HG02571 (cell line): ENCODE measurements at regions not wholly inside any gene's neighbourhood (a gene's known extent, or its start where the extent isn't known, plus 50 kb on each side); places are given as distances from the start of the nearest gene placed in this dataset.

Source experiments
- ATAC-seq: cut with Tn5 transposase; IDR thresholded peaks from one replicate; pipeline ENCODE4 v1.9.1; 2021; ENCODE audit warnings: mild to moderate bottlenecking, moderate library complexity; ENCODE audit not compliant: unreplicated experiment

DNA sequence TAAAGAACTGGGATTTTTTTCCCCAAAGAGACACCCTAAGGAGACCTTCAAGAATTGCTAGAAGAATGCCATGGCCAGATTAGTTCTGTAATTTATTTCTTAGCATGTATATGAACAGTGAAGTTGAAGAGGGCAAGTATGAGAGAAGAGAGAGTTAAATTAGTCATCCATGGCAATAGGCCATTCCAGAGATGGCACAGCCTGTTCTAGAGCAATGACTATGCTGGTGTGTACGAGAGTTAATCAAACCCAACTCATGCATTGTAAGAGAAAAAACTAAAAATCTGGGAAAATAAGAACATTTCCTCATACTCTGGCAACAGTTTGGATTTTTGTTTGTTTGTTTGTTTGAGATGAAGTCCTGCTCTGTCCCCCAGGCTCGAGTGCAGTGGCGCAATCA, 112.1 kb upstream of the PIK3C3 start:
- no peak for ATAC-seq

DNA sequence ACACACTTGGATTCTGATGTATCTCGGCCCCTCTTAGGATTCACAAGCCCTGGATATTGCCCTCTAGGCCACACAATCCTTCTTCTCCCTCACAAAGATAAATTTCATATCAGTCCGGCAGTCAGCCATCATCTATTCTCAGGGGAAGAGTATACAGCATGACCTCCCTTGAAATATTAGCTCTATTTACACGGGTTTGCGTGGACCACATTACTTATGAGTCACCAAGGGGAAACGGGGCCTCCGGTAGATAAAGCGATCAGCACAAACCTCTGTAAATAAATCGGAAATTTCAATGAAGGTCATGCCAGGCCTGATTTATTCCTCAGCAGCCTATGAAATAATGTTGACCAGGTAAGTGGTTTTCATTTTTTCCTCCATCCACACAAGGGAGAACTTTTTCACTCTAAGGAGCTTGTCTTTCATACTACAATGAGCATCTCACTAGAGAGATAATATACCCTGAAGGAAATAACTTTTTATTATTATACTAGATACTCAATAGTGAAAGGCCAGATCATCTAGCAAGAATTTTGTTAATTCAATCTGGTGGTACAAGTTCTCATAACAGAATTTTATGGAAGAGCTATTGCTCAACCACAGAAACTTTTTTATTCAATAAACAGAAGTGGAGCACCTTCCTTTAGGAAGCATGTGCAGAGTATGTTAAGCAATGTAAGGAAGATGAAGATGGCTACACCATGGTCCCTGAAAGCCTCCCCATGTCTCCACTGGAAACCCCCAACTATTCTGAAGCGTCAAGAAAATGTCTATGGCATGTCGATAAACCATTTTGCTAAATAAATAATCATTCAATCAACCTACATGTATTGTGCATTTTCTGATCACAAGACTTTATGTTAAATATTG, 125.2 kb upstream of the PIK3C3 start:
- no peak for ATAC-seq

DNA sequence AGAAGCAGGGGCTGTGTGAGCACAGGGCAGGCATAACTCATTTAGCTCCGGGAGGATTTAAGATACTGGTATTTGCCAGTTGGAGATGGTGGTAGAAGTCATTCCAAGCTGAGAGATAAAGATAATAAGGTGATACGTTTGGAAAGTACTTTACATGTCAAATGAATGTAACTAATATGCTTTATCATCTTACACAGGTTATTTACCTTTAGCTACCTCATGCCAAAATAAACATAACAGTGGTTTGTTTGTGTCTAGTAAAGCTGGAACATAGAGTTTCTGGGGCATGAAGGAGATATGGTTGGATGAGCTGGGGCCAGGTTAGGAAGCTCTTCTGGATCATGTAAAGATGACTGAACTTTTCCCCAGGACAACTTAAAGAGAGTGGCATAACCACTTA, 126.9 kb upstream of the PIK3C3 start:
- no peak for ATAC-seq

DNA sequence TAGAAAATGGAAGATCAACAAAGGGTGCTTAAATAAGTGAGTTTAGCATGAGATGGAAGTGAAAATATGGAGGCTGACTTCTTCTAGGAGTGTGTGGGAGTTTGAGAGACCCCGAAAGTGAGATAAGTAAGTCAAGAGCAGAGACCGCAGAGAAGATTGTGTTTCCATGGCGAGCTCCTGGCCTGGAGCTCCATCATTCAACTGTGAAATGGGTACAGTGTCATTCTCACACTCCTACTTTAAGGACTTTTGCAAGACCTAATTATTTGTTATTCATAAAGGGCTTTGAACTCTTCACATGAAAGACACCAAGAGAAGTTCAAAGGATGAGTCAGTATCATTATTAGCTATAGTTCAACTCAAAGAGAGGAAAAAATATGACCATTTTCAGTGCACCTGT, 134.2 kb upstream of the PIK3C3 start:
- ATAC-seq: no peak

DNA sequence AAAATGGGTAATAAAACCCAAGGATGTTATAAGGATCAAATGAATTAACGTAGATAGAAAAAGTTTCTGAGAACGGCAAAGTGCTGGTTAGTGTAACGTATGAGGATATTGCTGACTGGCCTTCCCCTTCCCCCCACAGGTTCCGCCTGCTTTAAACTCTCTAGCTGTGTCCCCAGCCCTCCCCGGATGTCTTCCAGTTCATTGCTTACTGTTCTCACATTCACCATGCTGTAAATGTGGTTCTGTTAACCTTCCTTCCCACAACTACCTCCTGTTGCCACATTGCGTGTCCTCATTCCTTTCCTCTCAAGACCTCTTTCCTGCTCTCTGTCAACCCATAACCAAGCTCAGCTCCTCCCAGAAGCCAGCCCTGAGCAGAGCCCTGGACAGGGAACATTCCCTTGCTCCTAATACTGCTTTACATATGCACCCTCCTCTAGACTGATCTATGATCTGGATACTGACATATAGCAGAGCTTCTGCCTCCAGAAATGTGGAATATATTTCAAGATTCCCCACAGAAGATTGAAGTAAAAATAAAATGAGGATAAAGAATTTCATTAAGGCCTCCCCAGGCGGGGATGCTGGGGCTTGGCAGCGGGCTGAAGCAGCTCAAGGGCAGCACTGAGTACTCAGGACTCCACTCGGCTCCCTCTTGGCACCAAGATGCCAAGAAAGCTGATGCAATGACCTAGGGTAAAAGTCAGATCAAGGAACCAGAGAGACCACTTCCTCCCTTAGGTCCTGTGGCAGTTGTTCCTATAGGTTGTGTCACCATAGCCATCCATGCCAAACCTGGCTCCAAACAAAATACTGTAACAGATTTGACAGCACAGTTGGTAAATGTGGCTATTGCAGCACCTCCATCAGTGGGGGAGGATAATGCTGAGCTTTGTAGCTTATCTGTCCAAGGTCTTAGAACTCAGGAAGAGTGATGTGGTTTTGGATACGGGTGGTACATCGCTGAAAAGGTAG, 136.4 kb upstream of the PIK3C3 start:
- ATAC-seq: no peak

DNA sequence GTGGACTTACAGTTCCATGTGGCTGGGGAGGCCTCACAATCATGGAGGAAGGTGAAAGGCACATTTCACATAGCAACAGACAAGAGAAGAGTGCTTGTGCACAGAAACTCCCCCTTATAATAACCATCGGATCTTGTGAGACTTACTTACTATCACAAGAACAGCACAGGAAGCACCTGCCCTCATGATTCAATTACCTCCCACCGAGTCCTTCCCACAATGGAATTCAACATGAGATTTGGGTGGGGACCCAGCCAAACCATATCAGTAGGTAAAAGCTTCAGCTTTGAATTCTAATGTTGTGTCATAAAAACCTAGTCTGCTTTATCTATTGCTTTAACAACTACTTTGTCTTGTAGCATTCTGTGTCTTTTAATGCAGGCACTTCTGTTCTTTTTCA, 140.4 kb upstream of the PIK3C3 start:
- no peak for ATAC-seq

DNA sequence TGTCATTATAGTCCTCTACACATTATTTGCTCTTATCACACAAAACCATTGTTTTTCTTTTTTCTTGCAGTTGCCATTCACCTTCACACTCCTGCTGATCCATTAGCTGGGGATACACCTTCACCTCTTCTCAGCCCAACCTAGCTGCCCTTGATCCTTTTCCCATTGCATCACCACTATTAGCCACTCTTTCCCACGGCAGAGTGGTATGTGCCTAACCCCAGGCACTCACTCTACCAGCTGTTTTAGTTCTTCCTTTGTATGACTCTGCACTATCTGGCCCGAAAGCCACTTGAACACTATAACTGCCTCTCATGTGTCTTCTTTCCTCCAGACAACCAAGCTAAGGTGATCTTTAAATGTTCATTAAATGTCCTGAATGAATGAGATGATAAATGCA, 145.4 kb upstream of the PIK3C3 start:
- ATAC-seq: no peak

DNA sequence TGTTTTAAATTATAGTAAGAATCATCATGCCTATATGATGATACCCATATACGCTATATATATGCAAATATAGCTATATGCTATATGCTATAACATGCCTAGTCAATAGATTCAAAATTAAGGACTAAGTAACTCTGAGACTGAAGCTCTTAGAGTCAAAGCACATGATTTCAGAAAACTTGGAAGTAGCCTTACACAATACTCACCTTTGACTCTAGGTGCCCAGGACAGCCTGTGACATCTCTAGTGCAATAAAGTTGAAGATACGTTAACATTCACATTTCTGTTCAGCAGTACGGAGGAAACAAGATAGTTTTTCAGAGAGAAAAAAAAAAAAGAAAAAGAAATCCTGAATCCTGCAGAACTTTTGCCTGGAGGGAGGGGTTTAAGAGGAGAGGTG, 149.7 kb upstream of the PIK3C3 start:
- ATAC-seq: no peak

DNA sequence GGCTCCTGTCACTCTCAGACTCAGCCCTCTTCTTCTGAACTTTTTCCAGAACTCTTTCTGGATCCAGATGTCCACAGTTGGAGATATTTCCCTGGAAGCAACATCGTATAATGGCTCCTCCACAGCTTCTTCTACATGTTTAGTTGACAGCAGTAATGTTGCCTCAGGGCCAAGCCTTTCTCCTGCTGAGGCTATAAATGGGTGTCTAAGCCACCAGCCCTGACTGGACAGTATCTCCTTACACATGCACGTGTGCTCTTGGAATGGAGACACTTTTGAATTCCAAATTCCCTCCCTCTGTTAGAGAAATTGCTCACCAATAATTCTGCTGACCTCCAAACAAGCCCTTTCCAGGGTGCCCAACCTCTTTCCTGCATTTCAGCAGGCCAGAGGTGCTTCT, 156.2 kb upstream of the PIK3C3 start:
- no peak for ATAC-seq

DNA sequence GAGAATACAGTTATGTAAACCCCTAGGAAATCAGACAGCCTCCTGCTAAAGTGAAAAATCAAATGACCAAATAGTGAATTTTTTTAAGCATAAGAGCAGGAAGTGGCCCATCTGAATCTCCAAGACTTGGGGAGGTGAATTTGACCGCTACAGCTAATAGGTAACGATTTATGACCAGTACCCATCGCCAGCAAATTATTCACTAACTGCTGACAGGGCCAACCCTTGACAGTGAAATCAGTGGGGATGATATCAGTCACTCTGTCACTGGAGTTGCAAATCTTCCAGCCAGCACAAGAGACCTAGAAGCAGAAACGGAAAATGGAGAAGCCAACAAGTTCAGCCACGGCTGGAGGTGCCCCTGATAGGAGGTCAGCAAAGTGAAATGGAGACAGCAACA, 164.3 kb upstream of the PIK3C3 start:
- ATAC-seq: no peak

DNA sequence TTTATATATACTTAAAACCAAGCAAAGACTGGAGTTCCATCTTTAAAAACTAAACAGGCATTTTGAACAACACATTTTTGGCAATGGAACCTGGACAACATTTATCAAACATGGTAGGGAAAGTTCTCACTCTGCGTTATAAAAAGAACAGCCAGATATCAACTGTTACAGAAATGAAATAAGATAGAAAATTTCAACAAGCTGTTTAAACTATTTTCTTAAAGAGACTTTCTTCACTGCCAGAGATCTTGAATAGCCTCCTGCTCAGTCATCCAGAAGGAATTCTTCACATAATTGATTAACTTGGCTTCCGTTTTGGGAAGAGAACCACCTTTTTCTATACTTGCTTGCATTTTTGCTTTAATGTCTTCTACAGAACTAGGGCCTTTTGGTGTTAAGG, 166.0 kb upstream of the PIK3C3 start:
- no peak for ATAC-seq

DNA sequence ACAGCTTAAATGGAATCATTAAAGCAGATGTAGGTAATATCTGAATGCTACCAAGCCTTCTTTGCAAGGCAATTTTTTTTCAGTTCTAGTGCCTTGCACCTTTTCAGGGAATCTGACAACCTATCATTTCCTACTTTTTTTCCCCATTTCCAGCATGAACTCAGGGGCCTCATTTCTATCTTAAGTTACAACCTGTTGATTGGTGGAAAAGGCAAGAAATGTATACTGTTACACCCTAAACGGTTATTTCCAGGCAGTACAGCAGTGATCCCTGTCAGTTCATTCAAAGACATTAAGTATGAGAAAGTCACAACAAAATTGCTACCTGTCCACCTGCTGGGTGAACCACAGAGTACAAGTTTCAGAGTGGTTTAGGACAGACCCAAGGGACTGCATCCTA, 171.2 kb upstream of the PIK3C3 start:
- no peak for ATAC-seq

DNA sequence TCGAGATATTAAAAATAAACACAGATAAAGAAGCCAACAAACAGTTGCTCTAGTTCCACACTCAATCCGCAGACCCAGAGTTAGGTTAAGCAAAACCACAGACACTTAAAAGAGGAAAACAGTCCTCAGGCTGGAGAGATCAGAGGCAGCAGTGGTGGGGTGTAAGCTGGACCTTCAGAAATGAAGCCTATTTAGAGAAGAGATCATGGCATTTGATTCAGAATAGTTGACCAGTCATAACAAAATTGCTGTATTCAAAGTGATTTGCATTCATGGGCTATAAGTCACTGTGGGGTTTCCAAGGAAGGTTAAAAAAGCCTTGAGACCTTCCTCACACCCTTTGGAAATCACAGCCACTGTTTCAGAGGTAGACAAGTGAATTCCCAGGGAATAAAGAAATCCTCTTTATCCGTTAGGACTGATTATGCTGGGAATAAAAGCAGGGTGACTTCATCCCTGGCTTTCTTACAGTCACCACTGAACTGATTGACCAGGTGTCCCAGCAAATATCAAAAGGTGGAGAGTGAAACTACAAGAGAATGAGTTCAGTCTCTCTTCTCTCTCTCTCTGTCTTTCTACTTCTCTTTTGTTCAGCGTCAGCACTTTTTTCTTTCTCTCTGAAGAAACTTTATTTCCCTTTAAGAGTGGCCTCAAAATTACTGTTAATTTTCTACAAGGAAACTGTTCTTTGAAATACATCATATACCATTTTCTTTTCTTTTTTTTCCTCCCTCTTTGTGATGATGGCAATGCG, 171.8 kb upstream of the PIK3C3 start:
- no peak for ATAC-seq

DNA sequence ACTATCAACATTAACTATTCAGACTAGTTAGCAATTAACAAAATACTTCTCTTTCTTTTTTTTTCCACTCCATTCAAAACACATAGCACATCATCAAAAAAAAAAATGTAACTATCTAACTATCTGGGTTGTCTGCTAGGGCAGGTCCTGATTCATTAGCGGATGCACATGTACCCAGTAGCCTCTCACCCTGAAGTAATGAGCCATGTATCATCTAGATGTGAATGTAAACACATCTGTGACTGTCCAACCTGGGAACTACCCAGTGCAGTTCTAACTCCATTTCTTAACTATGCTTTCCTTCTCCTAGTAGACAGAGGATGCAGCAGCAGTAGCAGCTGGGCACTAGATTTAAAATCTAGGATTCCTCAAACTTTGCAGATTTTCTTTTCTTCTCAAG, 183.1 kb upstream of the PIK3C3 start:
- no peak for ATAC-seq

DNA sequence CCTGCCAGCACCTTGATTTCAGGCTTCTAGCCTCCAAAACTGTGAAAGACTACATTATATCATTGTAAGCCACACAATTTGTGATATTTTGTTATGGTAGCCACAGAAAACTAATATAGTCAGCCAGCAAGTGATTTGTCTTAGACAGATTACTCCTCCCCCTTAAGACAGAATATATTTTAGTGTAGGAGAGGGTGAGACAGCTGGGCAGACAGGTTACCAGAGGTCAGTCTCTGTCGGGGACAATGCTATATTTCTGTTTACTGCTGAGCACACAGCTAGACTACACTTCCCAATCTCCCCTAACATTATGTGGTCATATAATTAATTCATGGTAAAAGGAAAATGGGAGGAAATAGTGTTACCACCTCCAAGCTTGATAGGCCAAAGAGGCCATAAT, 185.8 kb upstream of the PIK3C3 start:
- no peak for ATAC-seq

DNA sequence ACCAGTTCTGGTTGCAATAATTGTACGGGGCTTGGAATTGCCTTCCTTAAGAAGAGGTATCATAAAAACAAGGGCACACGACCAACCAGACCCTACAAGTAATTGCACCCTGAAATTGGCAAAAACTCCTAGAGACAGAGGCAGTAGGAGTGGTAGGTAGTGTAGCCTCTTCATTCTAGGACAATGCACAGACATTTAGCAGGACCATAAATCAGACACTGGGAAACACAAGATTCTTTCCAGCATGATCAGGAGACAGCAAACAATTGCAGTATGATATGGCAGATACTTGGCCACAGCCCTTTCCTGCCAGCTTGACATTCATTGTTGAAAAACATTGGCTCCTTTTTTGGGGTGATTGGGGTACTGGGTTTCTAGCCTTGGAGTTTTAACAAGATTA, 186.6 kb upstream of the PIK3C3 start:
- ATAC-seq: no peak

DNA sequence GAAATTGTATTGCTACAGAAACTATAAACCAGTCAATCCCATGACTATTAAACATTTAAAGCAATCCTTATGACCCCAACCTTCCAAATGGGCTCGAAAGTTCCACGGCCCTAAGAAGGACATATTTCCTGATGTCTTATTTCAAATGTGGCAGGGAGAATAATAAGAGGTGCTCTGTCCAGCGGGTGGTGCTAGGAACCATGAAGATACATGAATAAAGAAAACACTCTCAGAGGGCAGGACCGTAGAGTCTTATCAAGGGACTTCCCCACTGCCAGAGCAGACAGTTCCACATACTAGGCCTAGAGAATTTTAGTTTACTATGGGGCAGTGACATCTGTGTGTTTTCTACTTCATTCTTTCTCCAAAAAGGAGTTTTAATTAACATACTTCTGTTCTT, 187.1 kb upstream of the PIK3C3 start:
- ATAC-seq: no peak

DNA sequence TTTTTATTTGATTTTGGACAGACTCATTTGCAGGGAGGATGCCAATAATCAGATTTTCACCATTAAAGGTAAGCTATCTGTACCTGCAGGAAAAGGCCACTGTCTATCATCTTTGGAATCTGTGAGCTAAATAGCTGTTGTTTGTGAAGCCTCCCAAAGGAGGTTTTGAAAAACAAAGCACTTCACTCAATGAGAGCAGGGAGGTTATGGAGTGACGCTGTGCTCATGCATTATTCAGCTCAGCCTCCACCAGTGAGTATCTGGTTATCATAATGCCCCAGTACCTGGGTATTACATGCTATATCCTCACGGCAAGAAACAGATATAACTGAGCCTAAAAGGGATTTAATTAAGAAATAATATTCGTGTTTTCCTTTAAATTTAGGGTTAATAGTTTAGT, 189.6 kb upstream of the PIK3C3 start:
- no peak for ATAC-seq

DNA sequence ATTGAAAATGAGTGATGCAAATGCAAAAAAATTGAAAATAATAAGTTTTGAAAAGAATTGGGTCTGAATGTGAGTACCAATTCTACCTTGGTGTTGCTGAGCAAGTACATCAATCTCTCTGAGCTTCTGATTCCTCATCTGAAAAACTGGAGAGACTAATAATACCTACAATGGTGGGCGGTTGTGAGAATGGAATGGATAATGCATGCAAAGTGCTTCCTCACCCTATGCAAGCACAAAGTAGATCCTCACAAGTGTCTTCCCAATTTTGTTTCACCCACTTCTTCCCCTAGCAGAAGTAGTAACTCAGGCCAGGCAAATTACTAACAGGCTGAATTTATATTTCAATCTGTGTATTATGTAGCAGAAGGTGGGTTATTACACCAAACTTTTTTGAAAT, 191.7 kb upstream of the PIK3C3 start:
- ATAC-seq: no peak

DNA sequence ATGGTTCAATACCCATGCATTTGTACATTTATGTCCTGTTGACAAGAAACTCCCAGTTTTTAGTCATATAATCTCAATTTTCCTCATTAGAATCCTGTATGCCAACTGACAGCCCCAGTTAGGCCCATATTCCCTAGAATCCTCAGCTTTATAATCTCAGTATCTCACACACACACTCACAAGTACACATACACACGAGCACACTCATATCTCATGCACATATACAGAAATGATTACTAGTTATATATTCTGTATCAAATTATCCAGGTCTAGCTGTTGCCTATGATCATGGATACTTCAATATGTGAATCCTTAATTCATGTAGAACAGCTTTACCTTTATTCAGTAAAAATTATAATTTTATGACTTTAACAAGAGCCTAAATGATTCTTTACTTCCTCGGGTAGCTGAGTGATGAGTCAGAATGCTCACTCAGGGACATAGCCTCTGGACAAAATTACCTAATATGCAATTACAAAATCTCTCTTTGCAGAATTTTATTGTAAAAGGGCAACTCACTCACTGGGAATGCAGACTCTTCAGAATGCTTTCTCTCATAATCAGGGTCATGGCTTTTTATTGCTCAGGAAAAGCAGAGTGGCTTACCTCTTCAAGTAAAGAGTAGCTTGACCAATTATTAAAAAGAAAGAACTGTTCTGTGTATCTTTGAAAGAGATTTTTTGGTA, 193.6 kb upstream of the PIK3C3 start:
- ATAC-seq: no peak

DNA sequence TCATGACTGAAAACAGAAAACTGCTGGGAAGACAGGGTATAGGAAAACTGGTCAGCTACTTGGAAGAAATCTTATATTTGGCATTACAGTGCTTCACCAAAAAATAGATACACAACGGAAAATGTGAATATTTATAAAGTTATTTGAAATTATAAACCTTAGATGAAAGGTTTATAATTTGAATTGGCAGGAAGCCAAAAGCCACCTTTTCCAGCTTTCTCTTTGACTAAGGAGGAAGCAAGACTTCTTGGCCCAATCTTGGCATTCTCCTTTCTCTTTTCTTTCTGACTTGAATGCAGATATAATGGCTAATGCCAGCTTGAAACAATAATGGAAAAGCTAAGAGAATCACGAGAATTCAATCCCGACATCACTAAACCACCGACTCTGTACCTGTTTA, 196.5 kb upstream of the PIK3C3 start:
- no peak for ATAC-seq
